Lower leg skin (tissue), 3 donors: ENCODE measurements at regions not wholly inside any gene's neighbourhood (a gene's known extent, or its start where the extent isn't known, plus 50 kb on each side); places are given as distances from the start of the nearest gene placed in this dataset.

Experiments used
- POLR2A ChIP-seq, 2 donors: fragments of 450-650 bp; IDR thresholded peaks; one replicate each; pipeline ENCODE4 v1.6.1; 2016 to 2017; ENCODE audit warnings: antibody characterized with exemption in 2 of 2, mild to moderate bottlenecking in 1 of 2, moderate library complexity in 1 of 2
- TF ChIP-seq, protein P1 (sequence below), 3 donors: fragments of 450-650 bp; IDR thresholded peaks; one replicate each; pipeline ENCODE4 v1.5.1; 2016; ENCODE audit warnings: antibody characterized with exemption in 3 of 3, mild to moderate bottlenecking in 3 of 3, moderate library complexity in 2 of 3

DNA sequence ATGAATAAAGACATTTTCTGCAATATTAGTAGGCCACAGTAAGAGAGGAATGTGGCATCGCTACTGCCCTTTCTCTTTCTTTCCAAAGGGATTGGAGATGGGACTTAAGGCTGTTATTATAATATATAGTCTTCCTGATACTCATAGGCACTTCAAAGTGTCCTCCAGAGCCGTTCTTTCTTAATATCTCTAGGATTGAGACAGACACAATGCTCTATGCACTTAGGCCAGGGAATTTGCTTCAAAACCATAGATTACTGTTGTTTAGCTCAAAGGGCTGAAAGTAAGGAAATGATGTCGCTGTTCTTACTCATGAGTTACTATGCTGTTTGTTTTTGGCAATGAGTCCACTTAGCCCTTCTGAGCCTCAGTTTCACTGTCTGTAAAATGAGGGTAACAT, 590.5 kb downstream of the CDH11 start:
- TF ChIP-seq, protein P1, sequence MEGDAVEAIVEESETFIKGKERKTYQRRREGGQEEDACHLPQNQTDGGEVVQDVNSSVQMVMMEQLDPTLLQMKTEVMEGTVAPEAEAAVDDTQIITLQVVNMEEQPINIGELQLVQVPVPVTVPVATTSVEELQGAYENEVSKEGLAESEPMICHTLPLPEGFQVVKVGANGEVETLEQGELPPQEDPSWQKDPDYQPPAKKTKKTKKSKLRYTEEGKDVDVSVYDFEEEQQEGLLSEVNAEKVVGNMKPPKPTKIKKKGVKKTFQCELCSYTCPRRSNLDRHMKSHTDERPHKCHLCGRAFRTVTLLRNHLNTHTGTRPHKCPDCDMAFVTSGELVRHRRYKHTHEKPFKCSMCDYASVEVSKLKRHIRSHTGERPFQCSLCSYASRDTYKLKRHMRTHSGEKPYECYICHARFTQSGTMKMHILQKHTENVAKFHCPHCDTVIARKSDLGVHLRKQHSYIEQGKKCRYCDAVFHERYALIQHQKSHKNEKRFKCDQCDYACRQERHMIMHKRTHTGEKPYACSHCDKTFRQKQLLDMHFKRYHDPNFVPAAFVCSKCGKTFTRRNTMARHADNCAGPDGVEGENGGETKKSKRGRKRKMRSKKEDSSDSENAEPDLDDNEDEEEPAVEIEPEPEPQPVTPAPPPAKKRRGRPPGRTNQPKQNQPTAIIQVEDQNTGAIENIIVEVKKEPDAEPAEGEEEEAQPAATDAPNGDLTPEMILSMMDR (IDR thresholded peaks at IDR 0.05), result no peak
- no peak for TF ChIP-seq POLR2A (IDR thresholded peaks at IDR 0.05)
